ENCODE measurements at regions not wholly inside any gene's neighbourhood (a gene's known extent, or its start where the extent isn't known, plus 50 kb on each side); places are given as distances from the start of the nearest gene placed in this dataset.

GRCh38 chr5:52502460-52502999 is 285.2 kb upstream of the ITGA1 start:
- POLR2A ChIA-PET, result interaction anchor here (0.7 kb wide), 1 partner anchor 183 kb away, joined by 3 read pairs; no protein-coding TSS in a partner anchor
- Histone ChIP-seq H3K27ac (ENCODE audit: low read depth in 2 of 2, low read length in 1 of 2) (peak overlapping the region in 1 of 2 experiments; percentile 95; a peak in 2 of 4 replicates), H3K4me1 (ENCODE audit: control insufficient read depth in 1 of 2, insufficient read depth in 2 of 2, low read depth in 1 of 2, low read length in 1 of 2) (peaks cover 0 to 11% of the 10 kb centered on the region in 2 experiments; a peak in 2 of 4 replicates), H3F3A (replicated peaks; ENCODE audit: insufficient read depth) (no peaks in the 10 kb centered on the region), H3K79me2 (ENCODE audit: insufficient read depth) (no peaks in the 10 kb centered on the region), H4K20me1 (ENCODE audit: insufficient read depth) (no peaks in the 10 kb centered on the region), H3K9me3 (no peaks in the 10 kb centered on the region; the same call in 1 of the 2 replicates), H2AFZ (ENCODE audit: low read depth) (no peak overlapping the region), H3K36me3 (replicated peaks in 1 of 2; ENCODE audit: control insufficient read depth in 1 of 2, insufficient read depth in 2 of 2, low read length in 1 of 2) (no peaks in the 10 kb centered on the region), H3K27me3 (ENCODE audit: insufficient read depth) (no peaks in the 10 kb centered on the region), H3K4me2 (no peak overlapping the region), H3K4me3 (ENCODE audit: low read depth in 2 of 2, low read length in 1 of 2) (no peak overlapping the region), H3K9ac (no peak overlapping the region), H3K9me2 (no peaks in the 10 kb centered on the region)
- peak; percentile 32 for DNase-seq
- TF ChIP-seq YY1 (IDR thresholded peaks at IDR 0.05; ENCODE audit: low read depth), result no peak
- TF ChIP-seq POLR2AphosphoS5 (IDR thresholded peaks at IDR 0.05; ENCODE audit: low read depth, low read length), result no peak
- no peak for TF ChIP-seq JUND (IDR thresholded peaks at IDR 0.05)
- no peak for TF ChIP-seq ZBTB33 (IDR thresholded peaks at IDR 0.05; ENCODE audit: borderline replicate concordance, low read depth)
- TF ChIP-seq FOXM1 (IDR thresholded peaks at IDR 0.05; ENCODE audit: low read depth), result no peak
- no peak for TF ChIP-seq FOSL2 (IDR thresholded peaks at IDR 0.05; ENCODE audit: borderline replicate concordance, low read depth)
- 60% methylated on average over 5 of the region's 5 CpGs for WGBS (ENCODE audit: low lambda C conversion rate)
- CTCF ChIA-PET, result no interaction called here

GRCh38 chr5:52504584-52505240 is 283.0 kb upstream of the ITGA1 start:
- Histone ChIP-seq H2AFZ (ENCODE audit: low read depth) (no peak overlapping the region), H3K4me3 (ENCODE audit: low read depth in 2 of 2, low read length in 1 of 2) (no peak overlapping the region), H4K20me1 (ENCODE audit: insufficient read depth) (no peaks in the 10 kb centered on the region), H3K4me2 (no peak overlapping the region), H3K4me1 (ENCODE audit: control insufficient read depth in 1 of 2, insufficient read depth in 2 of 2, low read depth in 1 of 2, low read length in 1 of 2) (peaks cover 0 to 11% of the 10 kb centered on the region in 2 experiments; a peak in 2 of 4 replicates), H3K9ac (no peak overlapping the region), H3K79me2 (ENCODE audit: insufficient read depth) (no peaks in the 10 kb centered on the region), H3K9me2 (no peaks in the 10 kb centered on the region), H3F3A (replicated peaks; ENCODE audit: insufficient read depth) (no peaks in the 10 kb centered on the region), H3K27ac (ENCODE audit: low read depth in 2 of 2, low read length in 1 of 2) (peak overlapping the region in 1 of 2 experiments; percentile 95; a peak in 2 of 4 replicates), H3K27me3 (ENCODE audit: insufficient read depth) (no peaks in the 10 kb centered on the region), H3K36me3 (replicated peaks in 1 of 2; ENCODE audit: control insufficient read depth in 1 of 2, insufficient read depth in 2 of 2, low read length in 1 of 2) (no peaks in the 10 kb centered on the region), H3K9me3 (no peaks in the 10 kb centered on the region; the same call in 1 of the 2 replicates)
- TF ChIP-seq POLR2AphosphoS5 (IDR thresholded peaks at IDR 0.05; ENCODE audit: low read depth, low read length), result no peak
- TF ChIP-seq EZH2phosphoT487 (IDR thresholded peaks at IDR 0.05; ENCODE audit: borderline replicate concordance, low read depth), result no peak
- TF ChIP-seq JUND (IDR thresholded peaks at IDR 0.05), result no peak
- TF ChIP-seq SMC3 (IDR thresholded peaks at IDR 0.05; ENCODE audit: low read depth, low read length), result no peak
- TF ChIP-seq GATA2 (CRISPR knock-in tag; IDR thresholded peaks at IDR 0.05), result no peak
- no peak for TF ChIP-seq ELF1 (IDR thresholded peaks at IDR 0.05)
- no peak for TF ChIP-seq USF2 (IDR thresholded peaks at IDR 0.05; ENCODE audit: borderline replicate concordance, low read depth, low read length)
- no peak for TF ChIP-seq NRF1 (IDR thresholded peaks at IDR 0.05; ENCODE audit: low read depth, low read length)
- TF ChIP-seq RCOR1 (IDR thresholded peaks at IDR 0.05; ENCODE audit: low read length), result no peak
- no peak for TF ChIP-seq FOSL2 (IDR thresholded peaks at IDR 0.05; ENCODE audit: borderline replicate concordance, low read depth)
- TF ChIP-seq TEAD4 (IDR thresholded peaks at IDR 0.05; ENCODE audit: borderline replicate concordance, insufficient read depth), result no peak
- WGBS (ENCODE audit: low lambda C conversion rate), result 67% methylated on average over 6 of the region's 6 CpGs
- no peak for DNase-seq
- ChIA-PET POLR2A (no interaction called here), CTCF (interaction anchor here (1.1 kb wide), 1 partner anchor 17 kb away, joined by 4 read pairs; no protein-coding TSS in a partner anchor)
